OCI-LY7 (cell line): ENCODE measurements at regions not wholly inside any gene's neighbourhood (a gene's known extent, or its start where the extent isn't known, plus 50 kb on each side); places are given as distances from the start of the nearest gene placed in this dataset.

Experiments used
- BruUV-seq: library from RNA; stranded (reverse); fragments of 400-500 nt; replicated peaks from 2 replicates; lab custom pipeline; 2021; lab: Mats Ljungman, UMichigan
- CTCF ChIA-PET: fragments of 300-600 bp; sonication (Branson Sonifier 250); formaldehyde crosslinking; loops from one replicate; lab custom pipeline; 2022; ENCODE audit warnings: antibody characterized with exemption; ENCODE audit not compliant: unreplicated experiment; lab: Charles Lee
- POLR2A ChIA-PET: fragments of 300-600 bp; sonication (Branson Sonifier 250); formaldehyde crosslinking; loops from one replicate; lab custom pipeline; 2022; ENCODE audit warnings: antibody characterized with exemption; lab: Charles Lee
- DNase-seq: peaks from one replicate; pipeline ENCODE4 v3.0.0-alpha.2; 2015; ENCODE audit warnings: low spot score
- H2AFZ ChIP-seq: fragments of 200-600 bp; sonication (generic), shearing (Covaris generic); 2 replicates; pipeline ENCODE4 v1.6.1; 2014; ENCODE audit warnings: mild to moderate bottlenecking, antibody characterized with exemption, low read length, moderate library complexity
- H3K27ac ChIP-seq: fragments of 200-600 bp; sonication (generic); 2 replicates; pipeline ENCODE4 v1.5.1; 2014; ENCODE audit warnings: mixed run types, low read depth, mild to moderate bottlenecking, moderate library complexity, low read length, inconsistent platforms; ENCODE audit not compliant: poor library complexity, severe bottlenecking
- H3K36me3 ChIP-seq: fragments of 200-600 bp; sonication (generic); 2 replicates; pipeline ENCODE4 v1.6.1; 2014; ENCODE audit warnings: mild to moderate bottlenecking, antibody characterized with exemption, low read length, moderate library complexity, mixed read lengths; ENCODE audit not compliant: insufficient read depth
- H3K4me1 ChIP-seq: fragments of 200-600 bp; sonication (generic); 2 replicates; pipeline ENCODE4 v1.5.1; 2014; ENCODE audit warnings: mild to moderate bottlenecking, low read length; ENCODE audit not compliant: insufficient read depth, poor library complexity, severe bottlenecking
- H3K4me2 ChIP-seq: fragments of 200-600 bp; sonication (generic); 2 replicates; pipeline ENCODE4 v1.6.1; 2014; ENCODE audit warnings: mild to moderate bottlenecking, low read length
- H3K4me3 ChIP-seq: fragments of 200-600 bp; sonication (generic); 2 replicates; pipeline ENCODE4 v1.5.1; 2014; ENCODE audit warnings: mild to moderate bottlenecking, low read depth, low read length; ENCODE audit not compliant: poor library complexity, severe bottlenecking
- H3K79me2 ChIP-seq: fragments of 200-600 bp; sonication (generic); 2 replicates; pipeline ENCODE4 v1.6.1; 2016; ENCODE audit warnings: low read depth, mild to moderate bottlenecking, low read length, moderate library complexity, mixed read lengths; ENCODE audit not compliant: insufficient read depth
- H3K9me2 ChIP-seq: fragments of 200-600 bp; sonication (generic); 2 replicates; pipeline ENCODE4 v1.6.1; 2016; ENCODE audit warnings: mild to moderate bottlenecking, low read length, mixed read lengths; ENCODE audit not compliant: insufficient read depth
- H3K9me3 ChIP-seq: fragments of 200-600 bp; sonication (generic); 2 replicates; pipeline ENCODE4 v1.6.1; 2014; ENCODE audit warnings: mild to moderate bottlenecking, mixed run types, low read length, mixed read lengths
- H4K20me1 ChIP-seq: fragments of 200-600 bp; sonication (generic); 2 replicates; pipeline ENCODE4 v1.6.1; 2014; ENCODE audit warnings: mild to moderate bottlenecking, antibody characterized with exemption, low read length, moderate library complexity, mixed read lengths; ENCODE audit not compliant: insufficient read depth
- EZH2phosphoT487 ChIP-seq: fragments of 200-600 bp; sonication (generic); IDR thresholded peaks from 2 replicates; pipeline ENCODE4 v1.6.1; 2018; ENCODE audit warnings: low read depth, borderline replicate concordance, mild to moderate bottlenecking, mixed run types, antibody characterized with exemption, low read length, moderate library complexity, mixed read lengths
- intact Hi-C: fragments of 100-400 bp; cut with micrococcal nuclease; formaldehyde crosslinking; loops from one replicate; pipeline ENCODE4 v1.10.0; 2022; ENCODE audit not compliant: unreplicated experiment
- TF ChIP-seq, protein P1 (sequence below): fragments of 200-600 bp; sonication (generic); conservative IDR thresholded peaks from 2 replicates; pipeline ENCODE4 v1.5.1; 2014; ENCODE audit warnings: mild to moderate bottlenecking, antibody characterized with exemption, low read length, moderate library complexity, mixed read lengths

DNA sequence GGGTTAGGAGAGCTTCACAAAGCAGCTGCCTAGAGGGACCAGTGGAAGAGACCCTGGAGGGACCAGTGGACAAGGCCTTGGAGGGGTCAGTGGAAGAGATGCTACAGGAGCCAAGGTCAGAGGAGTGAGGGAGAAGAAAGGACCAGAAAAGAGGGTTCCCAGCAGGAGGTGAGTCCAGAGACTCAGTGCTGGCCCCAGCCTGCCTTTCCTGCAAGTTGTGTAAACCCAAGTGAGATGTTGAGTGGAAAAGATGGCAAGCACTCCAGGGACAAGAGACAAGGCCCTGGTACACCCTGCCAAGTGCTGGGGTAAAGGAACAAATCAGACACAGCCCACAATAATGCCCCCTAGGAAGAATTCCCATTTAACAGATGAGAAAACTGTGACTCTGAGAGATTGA lies 94.4 kb downstream of the TTC32 start:
- Histone ChIP-seq H3K79me2 (no peaks in the 10 kb centered on the region), H3K9me3 (no peaks in the 10 kb centered on the region), H3K4me3 (no peak overlapping the region), H3K4me2 (no peak overlapping the region), H4K20me1 (no peaks in the 10 kb centered on the region), H3K4me1 (no peaks in the 10 kb centered on the region), H2AFZ (no peak overlapping the region), H3K9me2 (no peaks in the 10 kb centered on the region), H3K36me3 (no peaks in the 10 kb centered on the region), H3K27ac (no peak overlapping the region)
- intact Hi-C loops: no loop called here
- TF ChIP-seq EZH2phosphoT487: no peak
- TF ChIP-seq, protein P1, sequence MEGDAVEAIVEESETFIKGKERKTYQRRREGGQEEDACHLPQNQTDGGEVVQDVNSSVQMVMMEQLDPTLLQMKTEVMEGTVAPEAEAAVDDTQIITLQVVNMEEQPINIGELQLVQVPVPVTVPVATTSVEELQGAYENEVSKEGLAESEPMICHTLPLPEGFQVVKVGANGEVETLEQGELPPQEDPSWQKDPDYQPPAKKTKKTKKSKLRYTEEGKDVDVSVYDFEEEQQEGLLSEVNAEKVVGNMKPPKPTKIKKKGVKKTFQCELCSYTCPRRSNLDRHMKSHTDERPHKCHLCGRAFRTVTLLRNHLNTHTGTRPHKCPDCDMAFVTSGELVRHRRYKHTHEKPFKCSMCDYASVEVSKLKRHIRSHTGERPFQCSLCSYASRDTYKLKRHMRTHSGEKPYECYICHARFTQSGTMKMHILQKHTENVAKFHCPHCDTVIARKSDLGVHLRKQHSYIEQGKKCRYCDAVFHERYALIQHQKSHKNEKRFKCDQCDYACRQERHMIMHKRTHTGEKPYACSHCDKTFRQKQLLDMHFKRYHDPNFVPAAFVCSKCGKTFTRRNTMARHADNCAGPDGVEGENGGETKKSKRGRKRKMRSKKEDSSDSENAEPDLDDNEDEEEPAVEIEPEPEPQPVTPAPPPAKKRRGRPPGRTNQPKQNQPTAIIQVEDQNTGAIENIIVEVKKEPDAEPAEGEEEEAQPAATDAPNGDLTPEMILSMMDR: no peak
- DNase-seq: no peak
- ChIA-PET POLR2A (interaction anchor here (0.7 kb wide), 1 partner anchor 143 kb away, joined by 3 read pairs; no protein-coding TSS in a partner anchor), CTCF (no interaction called here)
- BruUV-seq: no TSS peak

DNA sequence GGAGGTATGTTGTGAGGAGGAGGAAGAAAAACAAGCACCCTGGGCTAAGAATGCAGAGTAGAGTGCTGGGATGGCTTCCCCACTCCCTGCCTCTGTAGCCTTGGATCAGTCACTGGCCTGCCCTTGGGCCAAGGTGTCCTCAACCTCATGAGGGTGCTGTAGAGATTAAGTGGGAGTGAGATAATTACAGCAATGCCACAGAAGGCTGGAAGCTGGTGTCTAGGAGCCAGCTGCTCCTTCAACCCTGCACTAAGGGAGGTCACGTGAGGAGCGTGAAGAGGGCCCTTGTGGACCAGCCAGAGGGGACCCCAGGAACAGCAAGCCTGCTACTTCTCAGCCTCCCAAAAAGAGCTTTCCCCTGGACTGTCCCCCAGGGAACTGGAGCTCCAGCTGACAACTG lies 95.2 kb downstream of the TTC32 start:
- Histone ChIP-seq H3K9me3 (no peaks in the 10 kb centered on the region), H3K4me3 (no peak overlapping the region), H3K4me1 (no peaks in the 10 kb centered on the region), H3K36me3 (no peaks in the 10 kb centered on the region), H3K4me2 (no peak overlapping the region), H3K9me2 (no peaks in the 10 kb centered on the region), H4K20me1 (no peaks in the 10 kb centered on the region), H3K27ac (no peak overlapping the region), H3K79me2 (no peaks in the 10 kb centered on the region), H2AFZ (no peak overlapping the region)
- BruUV-seq: no TSS peak
- no peak for DNase-seq
- TF ChIP-seq EZH2phosphoT487: no peak
- TF ChIP-seq, protein P1: no peak
- CTCF ChIA-PET: no interaction called here
- intact Hi-C loops: no loop called here
- POLR2A ChIA-PET: interaction anchor here (0.6 kb wide), 1 partner anchor 20 kb away, joined by 5 read pairs; no protein-coding TSS in a partner anchor

DNA sequence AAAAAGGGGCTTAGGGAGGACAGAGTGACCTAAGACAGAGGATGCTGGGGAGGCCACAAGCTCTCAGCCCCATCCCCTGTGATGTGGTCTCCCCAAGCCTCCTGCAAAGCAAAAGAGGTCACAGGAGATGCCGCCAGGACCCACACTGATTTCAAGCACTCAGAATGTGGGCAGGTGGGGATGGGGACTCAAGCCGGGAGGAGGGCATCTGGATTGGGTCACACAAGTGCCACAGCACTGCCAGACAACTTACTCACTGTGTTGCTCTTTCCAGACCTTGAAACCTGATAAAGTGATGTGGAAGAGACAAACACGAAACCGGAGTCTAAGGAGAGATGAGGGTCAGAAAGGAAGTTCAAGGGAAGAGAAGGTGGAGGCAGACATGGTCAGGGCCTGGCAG lies 95.7 kb downstream of the TTC32 start:
- Histone ChIP-seq H3K9me3 (no peaks in the 10 kb centered on the region), H4K20me1 (no peaks in the 10 kb centered on the region), H3K4me2 (no peak overlapping the region), H3K9me2 (no peaks in the 10 kb centered on the region), H3K79me2 (no peaks in the 10 kb centered on the region), H2AFZ (no peak overlapping the region), H3K36me3 (no peaks in the 10 kb centered on the region), H3K4me3 (no peak overlapping the region), H3K27ac (no peak overlapping the region), H3K4me1 (no peaks in the 10 kb centered on the region)
- TF ChIP-seq, protein P1: no peak
- TF ChIP-seq EZH2phosphoT487: no peak
- ChIA-PET POLR2A (interaction anchor here (0.6 to 0.7 kb wide), 2 partner anchors 43 to 282 kb away, joined by 3 to 4 read pairs; no protein-coding TSS in a partner anchor), CTCF (no interaction called here)
- intact Hi-C loops: no loop called here
- no TSS peak for BruUV-seq
- no peak for DNase-seq
